Esophagus squamous epithelium (tissue), 4 donors: ENCODE measurements at regions not wholly inside any gene's neighbourhood (a gene's known extent, or its start where the extent isn't known, plus 50 kb on each side); places are given as distances from the start of the nearest gene placed in this dataset.

Experiments
- CTCF ChIP-seq, 6 experiments: fragments of 450-650 bp in 4 of 6; fragments of 200-600 bp in 2 of 6; sonication (generic) in 2 of 6; IDR thresholded peaks; one replicate each; pipeline ENCODE4 v1.5.1; 2016 to 2019; ENCODE audit warnings: antibody characterized with exemption in 6 of 6, mild to moderate bottlenecking in 4 of 6, moderate library complexity in 4 of 6
- POLR2A ChIP-seq, 4 donors: fragments of 450-650 bp; IDR thresholded peaks; one replicate each; pipeline ENCODE4 v1.6.1; 2017; ENCODE audit warnings: antibody characterized with exemption in 4 of 4, mild to moderate bottlenecking in 4 of 4, moderate library complexity in 3 of 4

- TF ChIP-seq CTCF (IDR thresholded peaks at IDR 0.05) (no peak), POLR2A (IDR thresholded peaks at IDR 0.05) (no peak)
These were observed 242.5 kb downstream of the DIRAS2 start for GRCh38 chr9:90400091-90400490.
